Thyroid gland (tissue), 4 donors: ENCODE measurements at regions not wholly inside any gene's neighbourhood (a gene's known extent, or its start where the extent isn't known, plus 50 kb on each side); places are given as distances from the start of the nearest gene placed in this dataset.

Experiments used
- DNase-seq, 2 donors: peaks; one replicate each; pipeline ENCODE4 v3.0.0-alpha.2; 2019
- H3K27ac ChIP-seq, 3 donors: fragments of 200-600 bp; sonication (generic); 1 replicate in 2 of 3; 2 replicates in 1 of 3; pipeline ENCODE4 v1.5.1; 2016 to 2019; ENCODE audit warnings: mild to moderate bottlenecking in 1 of 3, moderate library complexity in 1 of 3
- H3K27me3 ChIP-seq: fragments of 200-600 bp; sonication (generic); one replicate; pipeline ENCODE4 v1.5.1; 2019
- H3K36me3 ChIP-seq, 2 donors: fragments of 200-600 bp; sonication (generic); one replicate each; pipeline ENCODE4 v1.5.1; 2016 to 2019
- H3K4me1 ChIP-seq, 2 donors: fragments of 200-600 bp; sonication (generic); one replicate each; pipeline ENCODE4 v1.5.1; 2017 to 2019
- H3K4me3 ChIP-seq, 3 donors: fragments of 200-600 bp; sonication (generic); replicated peaks in 1 of 3; 1 replicate in 2 of 3; 2 replicates in 1 of 3; pipeline ENCODE4 v1.5.1; 2016; ENCODE audit warnings: mild to moderate bottlenecking in 1 of 3
- H3K9me3 ChIP-seq: fragments of 200-600 bp; sonication (generic); one replicate; pipeline ENCODE4 v1.5.1; 2017
- POLR2A ChIP-seq, 2 donors: fragments of 450-650 bp; IDR thresholded peaks; one replicate each; pipeline ENCODE4 v1.6.1; 2017; ENCODE audit warnings: antibody characterized with exemption in 2 of 2, mild to moderate bottlenecking in 2 of 2, moderate library complexity in 1 of 2
- WGBS, 2 donors: methylation state at CpG; one replicate each; pipeline ENCODE4 v1.1.5; 2017; 5-methylcytosine and 5-hydroxymethylcytosine counted together
- intact Hi-C: fragments of 100-400 bp; cut with DNase I; formaldehyde crosslinking; loops from one replicate; pipeline ENCODE4 v1.15.1; 2023
- TF ChIP-seq, protein P1 (sequence below), 6 experiments: fragments of 200-600 bp in 3 of 6; fragments of 450-650 bp in 3 of 6; sonication (generic) in 3 of 6; IDR thresholded peaks; one replicate each; pipeline ENCODE4 v1.5.1; 2016 to 2019; ENCODE audit warnings: antibody characterized with exemption in 6 of 6, mild to moderate bottlenecking in 2 of 6, inconsistent platforms in 1 of 6, moderate library complexity in 1 of 6

DNA sequence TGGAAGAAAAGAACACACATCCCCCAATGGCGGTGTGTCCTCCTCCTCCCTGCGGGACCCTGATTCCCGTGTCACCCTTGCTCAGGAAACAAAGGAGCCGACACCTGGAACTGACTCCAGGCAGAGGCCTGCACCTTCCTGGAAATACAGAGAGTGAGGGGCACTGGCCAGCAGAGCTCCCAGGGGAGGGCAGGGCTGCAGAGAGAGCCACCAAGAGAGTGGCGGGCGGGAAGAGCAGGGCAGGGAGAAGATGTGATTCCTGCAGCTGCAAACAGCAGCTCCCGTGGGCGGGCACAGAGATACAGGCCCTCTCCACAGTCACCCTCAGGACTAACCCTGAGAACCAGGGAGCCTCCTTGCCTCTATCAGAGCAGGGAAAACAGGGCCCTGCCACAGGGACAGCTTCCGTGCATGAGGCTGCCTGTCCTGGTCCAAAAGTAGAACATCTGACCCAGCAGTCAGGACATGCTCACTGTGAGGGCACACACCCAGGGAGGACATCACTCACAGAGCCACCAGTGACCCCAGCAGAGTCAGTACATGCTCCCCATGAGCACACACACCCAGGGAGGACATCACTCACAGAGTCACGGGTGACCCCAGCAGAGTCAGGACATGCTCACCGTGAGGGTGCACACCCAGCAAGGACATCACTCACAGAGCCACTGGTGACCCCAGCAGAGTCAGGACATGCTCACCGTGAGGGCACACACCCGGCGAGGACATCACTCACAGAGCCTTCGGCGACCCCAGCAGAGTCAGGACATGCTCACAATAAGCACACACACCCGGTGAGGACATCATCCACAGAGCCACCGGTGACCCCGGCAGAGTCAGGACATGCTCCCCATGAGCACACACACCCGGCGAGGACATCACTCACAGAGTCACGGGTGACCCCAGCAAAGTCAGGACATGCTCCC lies 193.1 kb downstream of the DLL1 start:
- Histone ChIP-seq H3K9me3 (no peaks in the 10 kb centered on the region), H3K4me3 (no peak overlapping the region), H3K27ac (no peak overlapping the region), H3K27me3 (no peaks in the 10 kb centered on the region), H3K4me1 (no peaks in the 10 kb centered on the region), H3K36me3 (no peaks in the 10 kb centered on the region)
- intact Hi-C loops: no loop called here
- no peak for DNase-seq
- 75 to 80% methylated on average over 9 to 12 of the region's 22 CpGs for WGBS, 2 donors
- TF ChIP-seq, protein P1, sequence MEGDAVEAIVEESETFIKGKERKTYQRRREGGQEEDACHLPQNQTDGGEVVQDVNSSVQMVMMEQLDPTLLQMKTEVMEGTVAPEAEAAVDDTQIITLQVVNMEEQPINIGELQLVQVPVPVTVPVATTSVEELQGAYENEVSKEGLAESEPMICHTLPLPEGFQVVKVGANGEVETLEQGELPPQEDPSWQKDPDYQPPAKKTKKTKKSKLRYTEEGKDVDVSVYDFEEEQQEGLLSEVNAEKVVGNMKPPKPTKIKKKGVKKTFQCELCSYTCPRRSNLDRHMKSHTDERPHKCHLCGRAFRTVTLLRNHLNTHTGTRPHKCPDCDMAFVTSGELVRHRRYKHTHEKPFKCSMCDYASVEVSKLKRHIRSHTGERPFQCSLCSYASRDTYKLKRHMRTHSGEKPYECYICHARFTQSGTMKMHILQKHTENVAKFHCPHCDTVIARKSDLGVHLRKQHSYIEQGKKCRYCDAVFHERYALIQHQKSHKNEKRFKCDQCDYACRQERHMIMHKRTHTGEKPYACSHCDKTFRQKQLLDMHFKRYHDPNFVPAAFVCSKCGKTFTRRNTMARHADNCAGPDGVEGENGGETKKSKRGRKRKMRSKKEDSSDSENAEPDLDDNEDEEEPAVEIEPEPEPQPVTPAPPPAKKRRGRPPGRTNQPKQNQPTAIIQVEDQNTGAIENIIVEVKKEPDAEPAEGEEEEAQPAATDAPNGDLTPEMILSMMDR (IDR thresholded peaks at IDR 0.05): no peak

DNA sequence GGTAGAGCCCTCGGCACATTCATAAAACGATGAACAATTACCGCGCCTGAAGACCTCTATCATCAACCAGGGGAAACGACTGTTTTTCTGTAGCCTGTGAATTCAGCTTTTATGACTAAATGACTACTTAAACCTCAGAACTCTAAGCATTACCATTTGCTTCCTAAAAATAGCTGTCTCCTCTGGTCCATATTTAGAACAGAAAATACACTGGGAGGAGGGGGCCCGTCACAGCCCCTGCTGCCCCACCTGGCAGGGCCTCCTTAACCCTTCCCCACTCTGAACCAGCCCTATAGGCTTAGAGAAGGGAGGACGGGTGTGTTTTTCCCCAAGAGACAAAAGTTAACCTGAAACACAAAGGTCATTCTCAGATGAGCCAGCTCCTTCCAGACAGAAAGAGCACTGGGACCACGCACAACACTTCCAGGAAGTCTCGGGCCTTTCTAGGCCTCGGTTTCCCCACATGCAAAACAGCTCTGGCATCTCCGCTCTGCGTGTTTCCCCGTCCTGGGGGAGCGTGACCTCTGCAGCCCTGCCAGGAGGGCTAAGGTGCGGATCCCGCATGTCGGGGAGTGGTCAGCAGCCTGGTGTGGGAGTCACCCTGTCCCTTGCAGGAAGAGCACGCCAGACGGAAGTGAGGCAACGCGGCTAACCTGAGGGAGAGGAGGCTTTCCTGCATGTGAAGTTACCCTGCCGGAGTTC lies 193.9 kb downstream of the DLL1 start:
- Histone ChIP-seq H3K9me3 (no peaks in the 10 kb centered on the region), H3K36me3 (no peaks in the 10 kb centered on the region), H3K4me1 (no peaks in the 10 kb centered on the region), H3K27ac (no peak overlapping the region), H3K27me3 (no peaks in the 10 kb centered on the region), H3K4me3 (no peak overlapping the region)
- intact Hi-C loops: no loop called here
- no peak for DNase-seq
- no peak for TF ChIP-seq POLR2A (IDR thresholded peaks at IDR 0.05)
- TF ChIP-seq, protein P1 (IDR thresholded peaks at IDR 0.05): no peak
- WGBS, 2 donors: 68 to 75% methylated on average over 21 to 22 of the region's 22 CpGs

DNA sequence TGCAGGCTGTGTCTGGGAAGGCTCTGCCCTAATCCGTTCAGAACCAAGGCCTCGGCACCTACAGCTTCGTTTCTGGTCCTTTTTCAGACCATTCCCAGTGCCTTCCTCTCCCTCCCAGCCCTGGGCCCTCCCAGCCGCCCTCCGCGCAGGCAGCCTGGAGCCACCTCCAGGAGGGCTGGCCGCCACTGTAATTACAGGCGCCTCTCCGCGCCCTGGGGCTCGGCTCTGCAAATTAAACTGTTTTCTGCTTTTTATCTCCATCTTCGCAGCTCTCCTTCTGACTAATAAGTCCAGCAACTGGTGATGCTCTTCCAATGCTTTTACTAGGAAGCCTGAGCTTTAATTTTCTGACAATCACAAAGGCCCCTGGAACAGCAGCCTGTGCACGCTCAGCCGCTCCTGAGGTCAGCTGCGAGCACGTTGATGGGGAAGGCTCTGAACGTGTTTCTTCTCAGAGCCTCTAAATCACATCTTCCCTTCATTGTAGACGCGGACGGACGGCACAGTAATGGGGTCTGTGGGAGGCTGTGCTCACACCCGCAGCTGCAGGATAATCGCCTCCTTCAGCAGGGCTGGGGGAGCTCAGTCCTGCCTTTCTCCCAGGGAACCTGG lies 194.6 kb downstream of the DLL1 start:
- H3K9me3 ChIP-seq: no peaks in the 10 kb centered on the region
- H3K36me3 ChIP-seq: no peaks in the 10 kb centered on the region
- DNase-seq: no peak
- intact Hi-C loops: no loop called here
- TF ChIP-seq, protein P1 (IDR thresholded peaks at IDR 0.05): no peak
- TF ChIP-seq POLR2A (IDR thresholded peaks at IDR 0.05): no peak
- H3K27me3 ChIP-seq: no peaks in the 10 kb centered on the region
- no peak overlapping the region for H3K27ac ChIP-seq
- 51 to 58% methylated on average over 23 of the region's 23 CpGs for WGBS, 2 donors
- no peak overlapping the region for H3K4me3 ChIP-seq
- H3K4me1 ChIP-seq: no peaks in the 10 kb centered on the region

DNA sequence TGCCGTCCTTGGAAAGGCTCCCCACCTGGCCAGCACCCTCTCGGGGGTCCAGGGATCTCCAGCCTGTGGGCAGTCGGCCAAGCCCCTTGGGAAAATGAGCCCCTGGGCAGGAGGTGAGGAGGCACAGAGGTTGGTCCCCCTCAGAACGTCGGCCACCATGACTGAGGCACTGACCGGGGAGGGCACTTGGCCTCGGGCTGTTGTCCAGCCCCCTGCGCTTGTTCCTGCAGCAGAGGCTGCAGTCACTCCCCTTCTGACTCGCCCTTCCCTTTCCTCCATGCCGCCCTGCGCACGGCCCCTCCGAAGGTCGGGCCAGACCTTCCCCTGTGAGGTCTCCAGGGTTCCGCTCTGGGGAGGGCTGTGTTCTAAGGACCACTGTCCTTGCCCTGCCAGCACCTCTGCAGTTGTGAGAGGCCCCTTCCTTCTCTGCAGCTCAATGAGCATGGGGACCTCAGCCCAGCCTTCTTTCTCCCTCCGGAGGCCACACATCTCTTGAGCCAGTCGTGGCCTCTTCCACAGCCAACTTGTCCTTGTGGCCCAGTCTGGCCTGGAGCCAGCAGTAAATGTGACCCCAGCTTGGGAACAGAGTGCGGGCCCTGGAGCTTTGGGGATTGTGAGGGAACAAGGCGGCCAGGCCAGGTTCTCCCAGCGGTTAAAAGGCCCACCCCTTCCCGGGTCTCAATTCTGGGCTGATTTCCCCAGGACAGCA lies 195.5 kb downstream of the DLL1 start:
- H3K27ac ChIP-seq: no peak overlapping the region
- no peak for DNase-seq
- no peaks in the 10 kb centered on the region for H3K27me3 ChIP-seq
- TF ChIP-seq POLR2A (IDR thresholded peaks at IDR 0.05): no peak
- TF ChIP-seq, protein P1 (IDR thresholded peaks at IDR 0.05): no peak
- no peaks in the 10 kb centered on the region for H3K4me1 ChIP-seq
- H3K9me3 ChIP-seq: no peaks in the 10 kb centered on the region
- 78% methylated on average over 17 to 19 of the region's 21 CpGs for WGBS, 2 donors
- no peak overlapping the region for H3K4me3 ChIP-seq
- intact Hi-C loops: no loop called here
- H3K36me3 ChIP-seq: no peaks in the 10 kb centered on the region
